SK-N-SH (cell line): ENCODE measurements at regions not wholly inside any gene's neighbourhood (a gene's known extent, or its start where the extent isn't known, plus 50 kb on each side); places are given as distances from the start of the nearest gene placed in this dataset.

Experiments
- CTCF ChIA-PET: fragments of 300-600, 350-600 bp; formaldehyde crosslinking; extraction: SDS; loops from one replicate; lab custom pipeline; 2021; lab: Yijun Ruan, JAX
- POLR2A ChIA-PET: fragments of 350-600 bp; sonication (Branson Sonifier 250); formaldehyde crosslinking; extraction: SDS; loops from one replicate; lab custom pipeline; 2020; ENCODE audit warnings: antibody characterized with exemption, inconsistent platforms; lab: Yijun Ruan, JAX
- DNase-seq: peaks from one replicate; pipeline ENCODE4 v3.0.0; 2012
- H2AFZ ChIP-seq: fragments of 200-600 bp; sonication (generic); 2 replicates; pipeline ENCODE4 v1.8.1; 2016; ENCODE audit warnings: antibody characterized with exemption, mild to moderate bottlenecking, low read depth
- H3F3A ChIP-seq: fragments of 200-600 bp; sonication (generic); replicated peaks from 2 replicates; pipeline ENCODE3; 2016; ENCODE audit warnings: antibody characterized with exemption, mild to moderate bottlenecking; ENCODE audit not compliant: insufficient read depth
- H3K27ac ChIP-seq, 2 experiments: fragments of 200-500 bp in 1 of 2; fragments of 200-600 bp in 1 of 2; sonication (Bioruptor generic) in 1 of 2; sonication (generic), shearing (Covaris generic) in 1 of 2; 2 replicates each; pipeline versions ENCODE4 v1.5.1 to v1.6.1; 2014 to 2016; ENCODE audit warnings: low read depth in 2 of 2, inconsistent platforms in 1 of 2, low read length in 1 of 2, mild to moderate bottlenecking in 1 of 2, mixed read lengths in 1 of 2
- H3K27me3 ChIP-seq: fragments of 200-600 bp; sonication (generic), shearing (Covaris generic); 2 replicates; pipeline ENCODE4 v1.6.1; 2016; ENCODE audit warnings: mixed run types; ENCODE audit not compliant: insufficient read depth
- H3K36me3 ChIP-seq, 2 experiments: fragments of 200-500 bp in 1 of 2; fragments of 200-600 bp in 1 of 2; sonication (Bioruptor generic) in 1 of 2; sonication (generic) in 1 of 2; replicated peaks in 1 of 2; 2 replicates each; pipeline versions ENCODE3 to v1.5.1; 2014 to 2016; ENCODE audit warnings: low read length in 1 of 2, mild to moderate bottlenecking in 1 of 2; ENCODE audit not compliant: insufficient read depth in 2 of 2, control insufficient read depth in 1 of 2
- H3K4me1 ChIP-seq, 2 experiments: fragments of 200-500 bp in 1 of 2; fragments of 200-600 bp in 1 of 2; sonication (Bioruptor generic) in 1 of 2; sonication (generic), shearing (Covaris generic) in 1 of 2; 2 replicates each; pipeline versions ENCODE4 v1.5.1 to v1.6.1; 2014 to 2016; ENCODE audit warnings: low read depth in 1 of 2, low read length in 1 of 2, mixed run types in 1 of 2; ENCODE audit not compliant: insufficient read depth in 2 of 2, control insufficient read depth in 1 of 2
- H3K4me2 ChIP-seq: fragments of 200-600 bp; sonication (generic), shearing (Covaris generic); 2 replicates; pipeline ENCODE4 v1.6.1; 2017; ENCODE audit warnings: mixed run types
- H3K4me3 ChIP-seq, 2 experiments: fragments of 200-500 bp in 1 of 2; fragments of 200-600 bp in 1 of 2; sonication (Bioruptor generic) in 1 of 2; sonication (generic), shearing (Covaris generic) in 1 of 2; 2 replicates each; pipeline versions ENCODE4 v1.5.1 to v1.8.1; 2014 to 2016; ENCODE audit warnings: low read depth in 2 of 2, inconsistent platforms in 1 of 2, low read length in 1 of 2, mild to moderate bottlenecking in 1 of 2, mixed read lengths in 1 of 2, moderate library complexity in 1 of 2
- H3K79me2 ChIP-seq: fragments of 200-600 bp; sonication (generic); 2 replicates; pipeline ENCODE4 v1.8.1; 2017; ENCODE audit warnings: mild to moderate bottlenecking; ENCODE audit not compliant: insufficient read depth
- H3K9ac ChIP-seq: fragments of 200-600 bp; sonication (generic); 2 replicates; pipeline ENCODE4 v1.6.1; 2017; ENCODE audit warnings: mixed run types
- H3K9me2 ChIP-seq: fragments of 200-600 bp; sonication (generic); 2 replicates; pipeline ENCODE4 v1.6.1; 2017; ENCODE audit warnings: mixed run types
- H3K9me3 ChIP-seq: fragments of 200-600 bp; sonication (generic); 2 replicates; pipeline ENCODE4 v1.6.1; 2017; ENCODE audit warnings: mixed run types, mild to moderate bottlenecking, moderate library complexity
- H4K20me1 ChIP-seq: fragments of 200-600 bp; sonication (generic); 2 replicates; pipeline ENCODE4 v1.6.1; 2017; ENCODE audit warnings: mild to moderate bottlenecking, mixed run types; ENCODE audit not compliant: insufficient read depth
- CHD2 ChIP-seq: fragments of 150-350 bp; IDR thresholded peaks from 2 replicates; pipeline ENCODE4 v1.6.1; 2018; ENCODE audit warnings: low read length; ENCODE audit not compliant: partially characterized antibody
- EP300 ChIP-seq, 2 experiments: IDR thresholded peaks; 2 replicates each; pipeline versions ENCODE4 v1.4.0 to v1.6.1; 2012; ENCODE audit warnings: borderline replicate concordance in 1 of 2, low read depth in 1 of 2, low read length in 1 of 2
- FOXJ3 ChIP-seq: sonication (generic); formaldehyde crosslinking; IDR thresholded peaks from 2 replicates; pipeline ENCODE4 v1.5.1; 2020; ENCODE audit warnings: mild to moderate bottlenecking, missing genetic modification reagents
- FOXM1 ChIP-seq: IDR thresholded peaks from 2 replicates; pipeline ENCODE4 v1.4.0; 2012; ENCODE audit warnings: low read depth, mild to moderate bottlenecking
- GABPA ChIP-seq: IDR thresholded peaks from 2 replicates; pipeline ENCODE4 v1.4.0; 2012; ENCODE audit warnings: low read depth, mild to moderate bottlenecking
- GATA2 ChIP-seq: sonication (generic); formaldehyde crosslinking; IDR thresholded peaks from 2 replicates; pipeline ENCODE4 v1.5.0; 2020; ENCODE audit warnings: mild to moderate bottlenecking, missing genetic modification reagents
- NFIC ChIP-seq: IDR thresholded peaks from 2 replicates; pipeline ENCODE4 v1.4.0; 2012; ENCODE audit warnings: borderline replicate concordance
- POLR2AphosphoS5 ChIP-seq: IDR thresholded peaks from 2 replicates; pipeline ENCODE4 v1.6.1; 2012; ENCODE audit warnings: low read depth, low read length
- RAD21 ChIP-seq: IDR thresholded peaks from 2 replicates; pipeline ENCODE4 v1.6.1; 2012; ENCODE audit warnings: mild to moderate bottlenecking, low read length
- RFX5 ChIP-seq: IDR thresholded peaks from 2 replicates; pipeline ENCODE4 v1.6.1; 2012; ENCODE audit warnings: mild to moderate bottlenecking, improper control_type of control experiment, low read length
- RXRA ChIP-seq: IDR thresholded peaks from 2 replicates; pipeline ENCODE4 v1.4.0; 2012; ENCODE audit warnings: low read depth, mild to moderate bottlenecking, borderline replicate concordance
- SMC3 ChIP-seq: IDR thresholded peaks from 2 replicates; pipeline ENCODE4 v1.6.1; 2012; ENCODE audit warnings: low read depth, low read length, improper control_type of control experiment
- WGBS: methylation state at CpG from one replicate; pipeline ENCODE4 v1.1.6; 2017; ENCODE audit warnings: low lambda C conversion rate; 5-methylcytosine and 5-hydroxymethylcytosine counted together
- TF ChIP-seq, protein P1 (sequence below): fragments of 150-350 bp; IDR thresholded peaks from 2 replicates; pipeline ENCODE4 v1.6.1; 2017; ENCODE audit warnings: antibody characterized with exemption, low read length, low read depth, borderline replicate concordance
- TF ChIP-seq, protein P2 (sequence below): IDR thresholded peaks from 2 replicates; pipeline ENCODE4; 2012

DNA sequence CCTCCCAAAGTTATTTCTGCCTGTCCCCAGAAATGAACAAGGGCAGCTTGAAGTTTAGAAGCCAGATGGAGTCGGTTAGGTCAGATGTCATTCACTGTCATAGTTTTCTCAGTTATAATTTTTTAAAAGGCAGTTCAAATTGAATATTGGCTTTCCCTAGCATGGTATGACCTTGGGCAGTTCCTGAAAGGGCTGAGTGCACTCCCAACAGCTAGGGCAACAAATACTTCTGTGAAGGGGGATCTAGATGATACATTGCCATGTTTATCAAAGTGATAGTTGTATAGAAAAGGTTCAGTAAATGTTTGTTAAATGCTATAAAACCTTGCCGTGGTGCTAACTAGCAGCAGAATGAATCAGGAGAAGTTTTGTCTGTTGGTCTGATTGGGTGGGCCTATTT is 938.1 kb upstream of the GRIA3 start:
- no peaks in the 10 kb centered on the region for H3F3A ChIP-seq
- no peak overlapping the region for H3K27ac ChIP-seq
- no peak for DNase-seq
- no peaks in the 10 kb centered on the region for H3K27me3 ChIP-seq
- H3K36me3 ChIP-seq, result no peaks in the 10 kb centered on the region
- H4K20me1 ChIP-seq, result no peaks in the 10 kb centered on the region
- no peaks in the 10 kb centered on the region for H3K9me2 ChIP-seq
- ChIA-PET POLR2A (no interaction called here), CTCF (no interaction called here)
- H3K79me2 ChIP-seq, result no peaks in the 10 kb centered on the region
- H3K9ac ChIP-seq, result no peak overlapping the region
- TF ChIP-seq, protein P1, sequence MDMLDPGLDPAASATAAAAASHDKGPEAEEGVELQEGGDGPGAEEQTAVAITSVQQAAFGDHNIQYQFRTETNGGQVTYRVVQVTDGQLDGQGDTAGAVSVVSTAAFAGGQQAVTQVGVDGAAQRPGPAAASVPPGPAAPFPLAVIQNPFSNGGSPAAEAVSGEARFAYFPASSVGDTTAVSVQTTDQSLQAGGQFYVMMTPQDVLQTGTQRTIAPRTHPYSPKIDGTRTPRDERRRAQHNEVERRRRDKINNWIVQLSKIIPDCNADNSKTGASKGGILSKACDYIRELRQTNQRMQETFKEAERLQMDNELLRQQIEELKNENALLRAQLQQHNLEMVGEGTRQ, result no peak
- TF ChIP-seq POLR2AphosphoS5 (no peak), SMC3 (no peak), EP300 (IDR thresholded peaks at IDR 0.05; ENCODE audit: borderline replicate concordance in 1 of 2, low read depth in 1 of 2, low read length in 1 of 2) (no peak), RXRA (no peak), RAD21 (no peak), FOXJ3 (no peak), CHD2 (no peak), NFIC (no peak)
- TF ChIP-seq, protein P2, sequence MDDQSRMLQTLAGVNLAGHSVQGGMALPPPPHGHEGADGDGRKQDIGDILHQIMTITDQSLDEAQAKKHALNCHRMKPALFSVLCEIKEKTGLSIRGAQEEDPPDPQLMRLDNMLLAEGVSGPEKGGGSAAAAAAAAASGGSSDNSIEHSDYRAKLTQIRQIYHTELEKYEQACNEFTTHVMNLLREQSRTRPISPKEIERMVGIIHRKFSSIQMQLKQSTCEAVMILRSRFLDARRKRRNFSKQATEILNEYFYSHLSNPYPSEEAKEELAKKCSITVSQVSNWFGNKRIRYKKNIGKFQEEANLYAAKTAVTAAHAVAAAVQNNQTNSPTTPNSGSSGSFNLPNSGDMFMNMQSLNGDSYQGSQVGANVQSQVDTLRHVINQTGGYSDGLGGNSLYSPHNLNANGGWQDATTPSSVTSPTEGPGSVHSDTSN, result no peak
- H2AFZ ChIP-seq, result no peak overlapping the region
- no peak overlapping the region for H3K4me2 ChIP-seq
- 2% methylated on average over 2 of the region's 2 CpGs for WGBS
- H3K4me1 ChIP-seq, result no peaks in the 10 kb centered on the region
- no peak overlapping the region for H3K4me3 ChIP-seq
- H3K9me3 ChIP-seq, result no peaks in the 10 kb centered on the region

DNA sequence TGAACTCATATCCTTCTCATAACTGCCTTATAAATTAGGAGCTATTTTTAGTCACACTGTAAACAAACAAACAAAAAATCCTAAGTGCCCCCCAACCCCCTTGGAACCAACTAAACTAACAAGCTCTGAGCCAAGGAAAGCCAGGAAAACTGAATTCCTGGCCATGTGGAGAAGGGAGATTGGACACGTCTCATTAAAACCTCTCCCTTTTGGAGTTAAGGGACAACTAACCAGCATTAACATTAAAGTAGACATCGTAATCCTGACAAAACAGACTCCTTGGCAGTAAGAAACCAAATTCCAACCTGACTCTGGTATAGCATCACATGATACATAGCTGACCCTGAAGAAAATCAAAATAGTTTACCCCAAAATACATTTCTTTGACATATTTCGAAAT is 937.1 kb upstream of the GRIA3 start:
- no peak for DNase-seq
- Histone ChIP-seq H3K4me1 (no peaks in the 10 kb centered on the region), H3K4me3 (no peak overlapping the region), H3K27ac (no peak overlapping the region), H3K9ac (no peak overlapping the region), H3K9me3 (no peaks in the 10 kb centered on the region), H3K4me2 (no peak overlapping the region), H3F3A (no peaks in the 10 kb centered on the region), H3K9me2 (no peaks in the 10 kb centered on the region), H2AFZ (no peak overlapping the region), H3K27me3 (no peaks in the 10 kb centered on the region), H3K36me3 (no peaks in the 10 kb centered on the region), H4K20me1 (no peaks in the 10 kb centered on the region), H3K79me2 (no peaks in the 10 kb centered on the region)
- WGBS, result 16% methylated on average over 3 of the region's 3 CpGs
- CTCF ChIA-PET, result interaction anchor here (0.6 kb wide), 1 partner anchor 36 kb away, joined by 3 read pairs; no protein-coding TSS in a partner anchor
- POLR2A ChIA-PET, result no interaction called here
- TF ChIP-seq GABPA (no peak), FOXM1 (no peak), GATA2 (CRISPR knock-in tag) (no peak), RFX5 (no peak)
